Activated CD8-positive, alpha-beta T cell treated with anti-CD3 and anti-CD28 coated beads for 36 hours (primary cell): ENCODE measurements at regions not wholly inside any gene's neighbourhood (a gene's known extent, or its start where the extent isn't known, plus 50 kb on each side); places are given as distances from the start of the nearest gene placed in this dataset.

Source experiments
- ATAC-seq: fragments of 200-7000 bp; cut with Tn5 transposase; one replicate; pipeline ENCODE4 v1.10.0; 2021; ENCODE audit warnings: mild to moderate bottlenecking, moderate library complexity
- CTCF ChIA-PET: fragments of 350-600 bp; sonication (Branson Sonifier 250); formaldehyde crosslinking; loops from one replicate; lab custom pipeline; 2021; ENCODE audit warnings: antibody characterized with exemption; lab: Charles Lee
- POLR2A ChIA-PET: fragments of 350-600 bp; sonication (Branson Sonifier 250); formaldehyde crosslinking; loops from one replicate; lab custom pipeline; 2021; ENCODE audit warnings: antibody characterized with exemption; lab: Charles Lee
- DNase-seq: peaks from one replicate; pipeline ENCODE4 v3.0.0-alpha.2; 2020
- H3K27ac Mint-ChIP-seq: one replicate; pipeline ENCODE4 v1.8.0; 2021; ENCODE audit warnings: mild to moderate bottlenecking, mixed read lengths
- H3K27me3 Mint-ChIP-seq: one replicate; pipeline ENCODE4 v1.8.0; 2021; ENCODE audit warnings: mixed read lengths
- H3K36me3 Mint-ChIP-seq: one replicate; pipeline ENCODE4 v1.8.0; 2021; ENCODE audit warnings: low read depth, mixed read lengths
- H3K4me1 Mint-ChIP-seq: one replicate; pipeline ENCODE4 v1.8.0; 2021; ENCODE audit warnings: low read depth, mixed read lengths
- H3K4me3 Mint-ChIP-seq: one replicate; pipeline ENCODE4 v1.8.0; 2021; ENCODE audit warnings: mild to moderate bottlenecking, moderate library complexity, mixed read lengths
- H3K9me3 Mint-ChIP-seq: one replicate; pipeline ENCODE4 v1.8.0; 2021; ENCODE audit warnings: mixed read lengths
- intact Hi-C: fragments of 100-400 bp; cut with micrococcal nuclease; formaldehyde crosslinking; loops from one replicate; pipeline ENCODE4 v1.10.0; 2022
- TF ChIP-seq, protein P1 (sequence below): fragments of 200-600 bp; IDR thresholded peaks from one replicate; pipeline ENCODE4 v1.8.0; 2022; ENCODE audit warnings: antibody characterized with exemption, mild to moderate bottlenecking

DNA sequence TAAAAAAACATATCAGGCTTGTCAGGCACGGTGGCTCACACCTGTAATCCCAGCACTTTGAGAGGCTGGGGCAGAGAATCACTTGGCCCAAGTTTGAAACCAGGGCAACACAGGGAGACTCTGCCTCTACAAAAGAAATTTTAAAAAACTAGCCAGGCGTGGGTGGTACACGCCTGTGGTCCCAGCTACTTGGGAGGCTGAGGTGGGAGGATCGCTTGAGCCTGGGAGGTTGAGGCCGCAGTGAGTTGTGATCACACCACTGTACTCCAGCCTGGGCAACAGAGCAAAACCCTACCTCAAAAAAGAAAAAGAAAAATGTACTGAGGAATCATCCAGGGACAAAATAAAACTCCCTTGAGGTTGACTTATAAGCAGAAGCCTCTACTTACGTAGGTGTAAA lies 149.9 kb upstream of the KLF14 start:
- CTCF ChIA-PET, result interaction anchor here (1.5 kb wide), 1 partner anchor 10 kb away, joined by 4 read pairs; no protein-coding TSS in a partner anchor
- H3K4me1 Mint-ChIP-seq, result peaks cover 60% of the 10 kb centered on the region

DNA sequence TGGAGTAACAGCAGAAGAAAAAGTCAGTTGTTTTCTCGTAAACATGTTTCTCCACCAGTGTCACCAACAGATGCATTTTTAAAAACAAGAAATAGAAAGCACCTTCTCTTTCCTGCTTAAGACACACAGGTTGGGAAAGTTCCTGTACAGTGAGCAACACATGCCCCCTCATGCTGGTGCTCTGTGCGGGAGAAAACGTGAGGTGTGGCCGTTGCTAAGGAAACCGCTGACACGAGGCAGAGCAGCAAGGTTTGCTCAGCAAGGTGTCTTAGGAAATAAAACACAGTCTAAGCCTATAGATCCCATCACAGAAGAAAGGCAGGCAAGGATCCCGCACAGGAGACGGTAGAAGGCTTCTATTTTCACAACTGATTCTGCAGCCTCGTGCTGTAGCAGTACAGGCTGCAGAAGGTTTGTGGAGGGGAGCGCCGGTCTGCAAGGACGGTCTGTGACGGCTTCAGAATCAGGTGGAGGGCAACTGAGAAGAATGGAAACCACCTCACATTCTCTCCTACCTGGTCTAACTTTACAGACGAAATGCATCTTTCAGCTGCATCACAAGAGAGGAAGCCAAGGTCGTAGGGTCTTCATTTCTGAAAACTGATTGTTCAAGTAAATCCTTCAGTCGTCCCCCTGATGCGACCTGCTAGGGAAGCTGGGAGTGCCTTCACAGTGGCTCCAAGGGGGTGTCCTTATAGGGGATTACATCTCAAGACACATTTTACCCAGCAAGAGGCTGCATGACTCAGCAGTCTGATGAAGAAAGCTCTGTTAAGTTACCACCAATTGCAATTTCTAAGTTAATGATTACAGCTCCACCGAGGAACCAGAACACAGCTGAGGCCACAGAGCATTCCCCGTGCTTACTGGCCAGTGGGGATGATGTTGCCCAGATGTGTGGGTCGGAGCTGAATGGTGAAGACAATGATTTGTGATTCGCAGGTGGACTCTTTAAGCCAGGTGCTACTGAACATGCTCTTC lies 150.7 kb upstream of the KLF14 start:
- Mint-ChIP-seq H3K36me3 (peaks cover 80% of the 10 kb centered on the region), H3K9me3 (no peaks in the 10 kb centered on the region), H3K27ac (peak overlapping the region; percentile 75), H3K27me3 (no peaks in the 10 kb centered on the region), H3K4me3 (no peak overlapping the region), H3K4me1 (peaks cover 56% of the 10 kb centered on the region)
- intact Hi-C loops, result no loop called here
- no peak for DNase-seq
- CTCF ChIA-PET, result interaction anchor here (0.6 to 3.2 kb wide), 5 partner anchors 10 to 622 kb away, joined by 3 to 11 read pairs (median 4); no protein-coding TSS in a partner anchor
- POLR2A ChIA-PET, result interaction anchor here (1.2 to 1.4 kb wide), 2 partner anchors 9 to 13 kb away, joined by 4 to 7 read pairs; no protein-coding TSS in a partner anchor
- ATAC-seq, result no peak
- TF ChIP-seq, protein P1, sequence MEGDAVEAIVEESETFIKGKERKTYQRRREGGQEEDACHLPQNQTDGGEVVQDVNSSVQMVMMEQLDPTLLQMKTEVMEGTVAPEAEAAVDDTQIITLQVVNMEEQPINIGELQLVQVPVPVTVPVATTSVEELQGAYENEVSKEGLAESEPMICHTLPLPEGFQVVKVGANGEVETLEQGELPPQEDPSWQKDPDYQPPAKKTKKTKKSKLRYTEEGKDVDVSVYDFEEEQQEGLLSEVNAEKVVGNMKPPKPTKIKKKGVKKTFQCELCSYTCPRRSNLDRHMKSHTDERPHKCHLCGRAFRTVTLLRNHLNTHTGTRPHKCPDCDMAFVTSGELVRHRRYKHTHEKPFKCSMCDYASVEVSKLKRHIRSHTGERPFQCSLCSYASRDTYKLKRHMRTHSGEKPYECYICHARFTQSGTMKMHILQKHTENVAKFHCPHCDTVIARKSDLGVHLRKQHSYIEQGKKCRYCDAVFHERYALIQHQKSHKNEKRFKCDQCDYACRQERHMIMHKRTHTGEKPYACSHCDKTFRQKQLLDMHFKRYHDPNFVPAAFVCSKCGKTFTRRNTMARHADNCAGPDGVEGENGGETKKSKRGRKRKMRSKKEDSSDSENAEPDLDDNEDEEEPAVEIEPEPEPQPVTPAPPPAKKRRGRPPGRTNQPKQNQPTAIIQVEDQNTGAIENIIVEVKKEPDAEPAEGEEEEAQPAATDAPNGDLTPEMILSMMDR, result no peak

More for the DNA sequence above, 149.9 kb upstream of the KLF14 start:
- ATAC-seq, result no peak
- no peak for DNase-seq
- POLR2A ChIA-PET, result no interaction called here
- Mint-ChIP-seq H3K4me3 (no peak overlapping the region), H3K9me3 (no peaks in the 10 kb centered on the region), H3K27ac (peak overlapping the region; percentile 75), H3K27me3 (no peaks in the 10 kb centered on the region), H3K36me3 (peaks cover 84% of the 10 kb centered on the region)
- TF ChIP-seq, protein P1, result no peak
- intact Hi-C loops, result no loop called here

DNA sequence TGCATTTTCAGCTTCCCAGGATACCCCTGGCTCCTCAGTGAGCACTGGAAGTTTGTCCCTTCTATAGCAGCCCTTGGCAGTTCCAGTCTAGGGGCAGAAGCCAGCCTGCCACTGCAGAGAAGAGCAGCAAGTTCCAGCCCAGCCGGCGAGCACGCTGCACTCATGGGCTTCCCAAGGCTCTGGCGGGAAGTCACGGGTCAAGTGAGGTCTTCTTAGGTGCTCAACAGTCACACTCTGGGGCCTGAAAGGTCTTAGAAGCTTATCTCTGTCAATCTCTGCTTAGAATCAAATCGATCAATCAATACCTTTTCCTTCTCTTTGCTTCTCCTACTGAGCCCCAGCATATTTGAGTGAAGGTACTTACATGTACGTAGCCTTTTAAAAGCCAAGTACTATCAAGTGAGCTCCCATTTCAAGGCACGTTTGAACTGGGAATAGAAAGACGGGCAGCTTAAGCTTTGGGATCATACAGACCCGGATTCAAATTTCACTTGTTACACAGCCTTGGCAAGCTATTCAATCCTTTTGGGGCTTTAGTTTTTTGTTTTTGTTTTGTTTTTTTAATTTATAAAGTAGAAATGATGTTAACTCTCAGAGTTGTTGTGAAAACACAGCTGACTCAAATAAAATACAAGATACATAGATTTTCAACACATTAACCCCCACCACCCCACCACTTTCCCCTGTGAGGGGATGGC lies 152.6 kb upstream of the KLF14 start:
- no peak for ATAC-seq
- Mint-ChIP-seq H3K4me1 (peaks cover 60% of the 10 kb centered on the region), H3K36me3 (peaks cover 85% of the 10 kb centered on the region), H3K4me3 (no peak overlapping the region), H3K27ac (peak overlapping the region; percentile 55), H3K9me3 (no peaks in the 10 kb centered on the region), H3K27me3 (no peaks in the 10 kb centered on the region)
- ChIA-PET CTCF (interaction anchor here (1.7 to 3.2 kb wide), 2 partner anchors 10 to 11 kb away, joined by 9 to 11 read pairs; no protein-coding TSS in a partner anchor), POLR2A (interaction anchor here (0.9 to 1.0 kb wide), 3 partner anchors 17 to 26 kb away, joined by 3 read pairs; no protein-coding TSS in a partner anchor)
- TF ChIP-seq, protein P1, result no peak
- DNase-seq, result no peak
- intact Hi-C loops, result no loop called here

GRCh38 chr7:130887182-130887956 lies 153.4 kb upstream of the KLF14 start:
- intact Hi-C loops, result no loop called here

More at GRCh38 chr7:130887182-130887956, 153.4 kb upstream of the KLF14 start:
- peaks cover 58% of the 10 kb centered on the region for H3K4me1 Mint-ChIP-seq
- peaks cover 80% of the 10 kb centered on the region for H3K36me3 Mint-ChIP-seq
- POLR2A ChIA-PET, result interaction anchor here (0.9 to 1.0 kb wide), 2 partner anchors 19 to 26 kb away, joined by 3 read pairs; no protein-coding TSS in a partner anchor
- DNase-seq (no peak), ATAC-seq (no peak)
- no peak overlapping the region for H3K4me3 Mint-ChIP-seq
- TF ChIP-seq, protein P1, result no peak
- no peaks in the 10 kb centered on the region for H3K9me3 Mint-ChIP-seq
- H3K27ac Mint-ChIP-seq, result peak overlapping the region; percentile 68
- H3K27me3 Mint-ChIP-seq, result no peaks in the 10 kb centered on the region
- CTCF ChIA-PET, result interaction anchor here (1.7 to 3.2 kb wide), 2 partner anchors 9 to 12 kb away, joined by 9 to 11 read pairs; no protein-coding TSS in a partner anchor
